Esophagus mucosa (tissue), 1 donor: ENCODE measurements at regions not wholly inside any gene's neighbourhood (a gene's known extent, or its start where the extent isn't known, plus 50 kb on each side); places are given as distances from the start of the nearest gene placed in this dataset.
"Not testable (repeated sequence)": the region's sequence is repeated elsewhere in the genome, so short reads cannot be mapped to it uniquely, and the experiment has no call there.

ENCODE experiments used
- ATAC-seq: fragments of 200-7000 bp; cut with Tn5 transposase; one replicate; pipeline ENCODE4 v1.9.1; 2020
- donor health status: DM: yes; HTN: yes; CAD: no.

DNA sequence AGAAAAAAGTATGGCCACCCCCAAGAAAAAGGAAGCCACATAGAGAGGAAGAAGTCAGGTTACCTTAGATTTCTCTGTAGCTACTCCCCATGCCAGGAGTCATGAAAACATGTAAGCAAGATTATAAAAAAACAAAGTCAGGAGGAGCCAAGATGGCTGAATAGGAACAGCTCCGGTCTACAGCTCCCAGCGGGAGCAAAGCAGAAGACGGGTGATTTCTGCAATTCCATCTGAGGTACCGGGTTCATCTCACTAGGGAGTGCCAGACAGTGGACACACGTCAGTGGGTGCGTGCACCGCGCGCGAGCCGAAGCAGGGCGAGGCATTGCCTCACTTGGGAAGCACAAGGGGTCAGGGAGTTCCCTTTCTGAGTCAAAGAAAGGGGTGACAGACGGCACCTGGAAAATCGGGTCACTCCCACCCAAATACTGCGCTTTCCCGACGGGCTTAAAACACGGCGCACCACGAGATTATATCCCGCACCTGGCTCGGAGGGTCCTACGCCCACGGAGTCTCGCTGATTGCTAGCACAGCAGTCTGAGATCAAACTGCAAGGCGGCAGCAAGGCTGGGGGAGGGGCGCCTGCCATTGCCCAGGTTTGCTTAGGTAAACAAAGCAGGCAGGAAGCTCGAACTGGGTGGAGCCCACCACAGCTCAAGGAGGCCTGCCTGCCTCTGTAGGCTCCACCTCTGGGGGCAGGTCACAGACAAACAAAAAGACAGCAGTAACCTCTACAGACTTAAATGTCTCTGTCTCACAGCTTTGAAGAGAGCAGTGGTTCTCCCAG lies 347.3 kb downstream of the HINT1 start:
- not testable (repeated sequence) for ATAC-seq

DNA sequence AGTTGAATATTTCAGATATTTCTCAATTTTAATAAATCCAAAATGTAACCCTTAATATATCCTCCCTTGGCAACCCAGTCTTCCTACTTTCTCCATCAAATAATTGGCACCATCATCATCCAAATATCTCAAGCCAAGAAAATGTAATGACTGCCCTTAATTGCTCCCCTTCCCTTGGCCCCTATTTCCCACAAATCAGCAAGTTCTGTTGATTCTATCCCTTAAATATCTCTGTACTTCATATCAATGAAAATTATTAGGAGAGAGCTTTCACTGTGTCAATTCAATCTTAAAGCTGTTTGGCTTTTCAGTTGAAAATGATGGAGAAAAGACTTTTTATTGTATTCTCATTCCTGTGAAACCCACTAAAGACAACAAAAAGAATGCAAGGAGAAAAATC lies 349.8 kb downstream of the HINT1 start:
- no peak for ATAC-seq

DNA sequence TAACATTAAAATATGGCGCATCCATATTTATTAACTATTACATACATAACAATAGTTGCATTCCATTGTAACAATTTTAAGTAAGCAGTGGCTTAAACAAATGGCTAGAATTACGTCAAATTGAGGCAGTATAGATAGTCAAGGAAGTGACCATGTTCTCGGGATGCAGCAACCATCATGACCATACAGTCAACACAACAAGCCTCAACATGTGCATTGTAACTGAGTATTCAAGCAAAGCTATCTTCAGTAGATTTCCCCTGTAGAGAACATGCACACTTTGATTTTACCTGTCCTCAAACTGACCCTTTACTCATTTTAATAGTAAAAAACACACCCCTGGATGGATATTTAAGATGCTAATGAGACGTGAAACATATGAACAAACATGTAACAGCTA lies 356.4 kb downstream of the HINT1 start:
- no peak for ATAC-seq

DNA sequence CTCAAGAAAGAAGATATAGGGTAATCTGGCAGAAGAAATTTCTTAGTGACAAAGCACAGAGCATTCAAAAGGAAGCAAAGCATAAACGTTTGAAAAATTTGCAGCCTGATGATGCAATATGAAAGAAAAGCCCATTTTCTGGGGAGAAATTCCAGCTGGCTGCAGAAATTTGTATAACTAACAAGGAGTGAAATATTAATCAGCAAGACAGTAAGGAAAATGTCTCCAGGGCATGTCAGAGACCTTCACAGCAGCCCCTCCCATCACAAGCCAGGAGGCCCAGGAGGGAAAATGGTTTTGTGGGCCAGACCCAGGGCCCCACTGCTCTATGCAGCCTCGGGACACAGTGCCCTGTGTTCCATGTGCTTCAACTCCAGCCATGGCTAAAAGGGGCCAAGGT lies 359.4 kb downstream of the HINT1 start:
- no peak for ATAC-seq

DNA sequence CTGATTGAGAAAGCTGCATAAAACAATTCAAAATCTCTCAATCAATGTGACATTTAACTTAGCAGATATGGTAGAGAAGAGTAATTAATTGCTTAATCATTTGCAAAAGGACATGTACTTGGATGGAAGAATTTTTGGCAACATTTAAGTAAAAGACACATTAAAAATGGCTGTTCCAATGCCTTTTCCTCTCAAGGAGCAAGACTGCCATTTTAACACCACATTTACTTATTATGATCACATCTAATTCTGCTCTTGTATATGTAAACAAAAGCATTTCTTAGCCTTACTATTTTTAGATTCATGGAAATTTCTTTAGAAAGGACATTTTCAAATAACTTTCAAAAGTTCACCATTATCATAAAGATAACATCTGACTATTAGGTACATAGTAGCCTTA lies 360.0 kb downstream of the HINT1 start:
- ATAC-seq, result no peak

DNA sequence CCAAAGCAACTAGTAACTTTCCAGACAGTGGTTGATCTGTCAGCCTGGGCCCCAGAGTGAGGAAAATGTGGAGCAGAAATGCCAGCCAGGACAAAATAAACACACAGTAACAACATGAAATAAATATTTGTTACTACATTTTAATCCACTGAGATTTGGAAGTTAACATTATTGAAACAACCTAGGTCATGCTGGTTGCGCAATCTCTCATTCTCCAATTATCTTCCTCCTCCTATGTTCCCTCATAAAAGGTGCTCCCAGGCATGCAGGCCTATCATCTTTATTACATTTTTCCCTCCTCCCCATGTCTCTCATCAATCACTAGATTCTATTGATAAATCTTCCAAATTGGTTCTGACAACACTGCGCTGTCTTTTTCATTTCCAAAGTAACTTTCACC lies 363.1 kb downstream of the HINT1 start:
- no peak for ATAC-seq

DNA sequence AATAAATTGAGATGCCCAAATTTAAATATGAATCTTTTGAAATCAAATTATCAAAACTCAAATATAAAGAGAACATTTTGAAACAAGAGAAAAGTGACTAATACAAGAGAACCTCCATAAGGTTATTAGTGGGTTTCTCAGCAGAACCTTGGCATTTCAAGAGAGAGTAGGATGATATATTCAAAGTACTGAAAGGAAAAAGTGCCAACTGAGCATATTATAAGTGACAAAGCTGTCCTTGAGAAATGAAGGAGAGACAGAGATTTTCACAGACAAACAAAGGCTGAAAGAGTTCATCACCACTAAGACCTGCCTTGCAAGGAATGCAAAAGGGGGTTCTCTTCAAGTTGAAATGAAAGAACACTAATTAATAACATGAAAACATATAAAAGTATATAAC lies 366.0 kb downstream of the HINT1 start:
- ATAC-seq, result no peak

DNA sequence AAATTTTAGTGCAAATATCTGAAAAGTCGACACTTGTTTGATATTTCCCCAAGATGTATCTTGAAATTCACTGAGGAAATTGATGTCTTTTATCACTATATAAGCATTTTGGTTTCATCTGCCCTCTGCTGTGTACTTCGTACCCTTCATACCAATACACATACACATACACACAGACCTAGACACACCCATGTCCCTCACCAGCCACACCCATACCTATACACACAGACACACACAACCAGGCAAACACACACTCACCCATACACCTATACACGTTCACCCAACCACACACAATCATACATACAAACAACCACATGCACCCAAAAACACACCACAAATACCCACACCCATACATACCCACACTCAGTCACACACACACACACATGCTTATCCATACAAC lies 367.8 kb downstream of the HINT1 start:
- peak; percentile 36 for ATAC-seq

DNA sequence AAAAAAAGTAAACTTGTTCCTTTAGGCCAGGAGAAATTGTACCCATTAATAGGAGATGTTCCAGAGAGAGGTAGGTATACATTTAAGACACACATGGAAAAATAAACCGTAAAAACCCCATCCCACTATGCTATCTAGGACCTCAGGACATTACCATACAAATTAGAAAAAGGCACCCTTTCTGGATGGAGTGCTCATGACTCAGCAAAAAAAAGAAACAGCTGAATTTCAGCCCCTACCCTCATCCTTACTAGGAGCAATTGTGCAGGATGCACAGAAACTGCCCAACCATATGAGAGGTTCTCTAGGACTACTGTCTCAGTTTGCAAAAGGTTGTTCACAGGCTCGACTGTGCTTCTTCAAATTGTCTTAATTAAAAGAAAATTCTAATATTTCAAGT lies 368.2 kb downstream of the HINT1 start:
- no peak for ATAC-seq

DNA sequence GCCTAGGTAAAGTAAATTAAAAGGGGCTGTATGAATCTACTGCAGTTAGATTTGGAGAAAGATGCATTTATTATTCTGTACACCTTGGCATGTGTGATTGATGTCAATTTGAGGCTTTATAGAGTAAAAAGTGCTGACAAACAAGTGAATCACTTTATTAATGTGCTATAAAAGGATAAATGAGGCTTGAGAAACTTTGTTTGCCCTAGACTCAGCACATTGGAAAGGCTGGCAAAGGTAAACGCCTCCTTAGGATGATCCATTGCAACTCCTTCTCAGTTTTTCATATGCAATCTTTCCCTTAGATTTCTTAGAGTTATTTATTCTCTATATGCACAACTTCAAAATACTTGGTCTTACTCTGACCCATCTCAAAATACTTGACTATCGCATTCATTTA lies 369.0 kb downstream of the HINT1 start:
- peak; percentile 42 for ATAC-seq

DNA sequence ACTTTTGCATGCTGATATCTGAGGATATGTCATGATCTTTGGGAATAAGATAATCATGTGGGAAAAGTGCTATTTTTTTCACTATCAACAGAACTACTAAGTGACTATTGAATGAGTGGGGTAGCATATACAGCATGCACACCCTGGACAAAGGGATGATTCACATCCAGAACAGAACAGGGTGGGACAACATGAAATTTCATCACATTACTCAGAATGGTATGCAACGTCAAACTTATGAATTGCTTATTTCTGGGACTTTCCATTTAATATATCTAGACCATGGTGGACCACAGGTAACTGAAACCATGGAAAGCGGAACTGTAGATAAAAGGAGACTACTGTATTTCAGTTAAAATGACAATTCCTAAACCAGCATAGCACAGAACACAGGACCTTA lies 370.0 kb downstream of the HINT1 start:
- ATAC-seq, result no peak

DNA sequence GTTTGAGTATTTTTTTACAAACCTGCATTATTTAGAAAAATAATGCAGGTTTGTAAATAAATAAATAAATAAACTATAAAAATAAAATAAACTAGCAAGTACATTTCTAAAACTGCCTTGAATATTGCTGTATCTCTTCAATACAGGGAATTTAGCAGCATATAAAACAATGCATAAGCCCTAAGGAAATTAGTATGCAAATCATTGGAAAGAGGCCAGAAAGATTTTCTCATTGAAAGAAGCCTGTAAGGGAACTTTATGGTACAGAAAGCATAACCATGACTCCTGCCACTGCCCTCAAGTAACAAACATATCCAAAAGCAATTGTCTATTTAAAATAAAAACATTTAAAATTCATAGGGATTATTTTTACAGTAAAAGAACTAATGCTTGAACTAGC lies 387.3 kb downstream of the HINT1 start:
- no peak for ATAC-seq

DNA sequence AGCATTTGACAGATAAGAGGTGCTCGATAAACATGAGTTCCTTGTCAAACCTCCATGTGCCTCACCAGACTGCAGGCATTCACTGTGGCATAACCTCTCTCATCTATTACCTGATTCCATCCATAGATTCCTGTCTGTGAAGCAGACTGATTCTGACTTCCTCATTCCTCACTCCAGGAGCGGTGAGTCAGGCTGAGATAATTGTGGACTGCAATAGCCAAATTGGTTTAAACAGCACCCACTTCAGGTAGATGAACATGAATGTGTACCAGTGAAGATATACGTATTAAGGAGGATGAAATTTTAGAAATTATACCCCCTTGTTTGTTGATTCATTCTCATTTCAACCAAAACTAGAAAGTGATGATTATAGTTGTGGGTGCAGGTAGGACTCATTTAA lies 391.2 kb downstream of the HINT1 start:
- ATAC-seq, result peak; percentile 48

DNA sequence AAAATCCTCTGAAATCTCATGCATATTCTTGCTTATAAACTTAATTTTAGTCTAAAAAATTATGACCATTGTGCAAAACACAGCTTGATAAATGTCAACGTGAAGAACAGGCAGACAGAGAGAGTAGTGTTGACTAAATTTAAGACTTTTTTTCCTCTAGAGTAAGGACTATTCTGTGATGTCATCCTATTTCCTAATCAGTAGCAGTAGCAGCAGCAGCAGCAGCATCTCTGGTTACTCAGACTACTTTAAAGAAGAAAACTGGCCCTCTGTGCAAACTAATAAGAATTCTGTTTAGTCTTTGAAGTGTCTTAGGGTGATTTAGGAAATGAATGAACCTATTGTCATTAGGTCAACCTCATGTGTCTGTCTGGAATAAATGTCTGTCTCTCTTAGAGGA lies 403.0 kb downstream of the HINT1 start:
- no peak for ATAC-seq

DNA sequence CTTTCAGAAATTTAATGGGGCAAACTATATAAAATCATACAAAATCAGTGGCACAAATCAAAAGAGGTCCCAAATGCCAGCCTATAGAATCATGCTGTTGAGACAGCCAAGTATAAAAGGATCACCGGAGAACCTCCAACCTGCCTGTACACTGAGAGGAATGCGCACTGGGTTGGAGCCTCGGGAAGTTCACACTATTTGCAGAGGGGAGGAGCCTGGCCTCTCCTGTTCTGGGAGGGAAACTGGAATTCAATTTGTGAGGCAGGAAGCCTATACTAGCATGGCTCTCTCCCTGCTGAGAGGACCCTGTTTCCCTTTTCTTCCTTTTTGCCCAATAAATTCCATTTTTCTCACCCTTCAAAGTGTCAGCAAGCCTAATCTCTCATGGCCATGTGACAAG lies 406.0 kb downstream of the HINT1 start:
- no peak for ATAC-seq

DNA sequence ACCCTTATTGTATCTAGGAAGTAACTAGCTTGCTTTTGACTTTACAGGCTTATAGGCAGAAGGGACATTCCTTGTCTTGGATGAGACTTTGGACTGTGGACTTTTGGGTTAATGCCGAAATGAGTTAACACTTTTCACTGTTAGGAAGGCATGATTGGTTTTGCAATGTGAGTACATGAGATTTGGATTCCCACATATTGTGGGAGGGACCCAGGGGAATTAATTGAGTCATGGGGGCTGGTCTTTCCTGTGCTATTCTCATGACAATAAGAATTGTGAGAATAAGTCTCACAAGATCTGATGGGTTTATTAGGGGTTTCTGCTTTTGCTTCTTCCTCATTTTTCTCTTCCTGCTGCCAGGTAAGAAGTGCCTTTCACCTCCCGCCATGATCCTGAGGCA lies 417.5 kb downstream of the HINT1 start:
- ATAC-seq, result no peak

DNA sequence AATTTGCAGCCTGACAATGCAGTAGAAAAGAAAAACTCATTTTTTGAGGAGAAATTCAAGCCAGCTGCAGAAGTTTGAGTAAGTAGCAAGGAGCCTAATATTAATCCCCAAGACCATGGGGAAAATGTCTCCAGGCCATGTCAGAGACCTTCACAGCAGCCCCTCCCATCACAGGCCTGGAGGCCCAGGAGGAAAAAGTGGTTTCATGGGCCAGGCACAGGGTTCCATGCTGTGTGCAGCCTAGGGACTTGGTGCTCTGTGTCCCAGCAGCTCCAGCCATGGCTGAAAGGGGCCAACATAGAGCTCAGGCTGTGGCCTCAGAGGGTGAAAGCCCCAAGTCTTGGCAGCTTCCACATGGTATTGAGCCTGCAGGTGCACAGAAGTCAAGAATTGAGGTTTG lies 418.4 kb downstream of the HINT1 start:
- ATAC-seq, result not testable (repeated sequence)

DNA sequence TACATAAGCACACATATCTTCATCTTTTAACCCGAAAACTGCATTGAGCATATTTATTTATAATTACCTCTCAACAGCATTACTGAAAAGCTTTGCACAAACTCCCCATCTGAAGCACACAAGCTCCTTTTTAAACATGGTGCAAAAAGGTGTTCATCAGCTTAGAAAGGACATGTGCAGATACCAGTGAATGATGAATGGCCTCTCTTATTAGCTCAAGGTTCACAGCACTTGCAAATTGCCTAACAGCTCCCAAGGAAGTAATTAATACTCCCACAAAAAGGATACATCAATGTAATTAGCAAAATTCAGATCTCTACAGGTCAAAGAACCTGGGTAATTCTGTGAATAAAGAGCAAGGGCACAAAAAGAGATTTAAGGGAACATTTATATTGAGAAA lies 422.0 kb downstream of the HINT1 start:
- no peak for ATAC-seq

DNA sequence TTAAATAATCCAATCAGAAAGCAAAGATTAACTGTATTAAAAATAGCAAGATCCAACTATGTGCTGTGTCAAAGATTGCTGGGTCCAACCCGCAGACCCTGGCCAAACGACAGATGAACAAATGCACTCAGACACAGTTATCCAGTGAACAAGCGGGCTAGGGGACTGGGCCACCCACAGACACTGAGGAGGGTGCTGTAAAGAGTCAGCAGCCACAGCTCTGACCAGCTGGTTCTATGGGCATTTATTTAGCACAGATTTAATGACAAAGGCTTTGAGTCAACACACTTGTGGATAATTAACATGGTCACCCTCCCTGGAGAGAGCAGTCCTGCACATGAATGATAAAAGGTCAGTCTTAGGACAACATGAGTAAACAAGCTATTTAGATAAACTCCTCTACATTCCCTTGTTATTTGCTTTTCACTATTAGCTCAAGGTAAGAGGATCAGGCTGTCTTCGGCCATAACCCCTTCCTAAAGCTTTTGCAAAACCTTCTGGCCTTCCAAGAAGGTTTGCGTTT lies 424.9 kb downstream of the HINT1 start:
- no peak for ATAC-seq

DNA sequence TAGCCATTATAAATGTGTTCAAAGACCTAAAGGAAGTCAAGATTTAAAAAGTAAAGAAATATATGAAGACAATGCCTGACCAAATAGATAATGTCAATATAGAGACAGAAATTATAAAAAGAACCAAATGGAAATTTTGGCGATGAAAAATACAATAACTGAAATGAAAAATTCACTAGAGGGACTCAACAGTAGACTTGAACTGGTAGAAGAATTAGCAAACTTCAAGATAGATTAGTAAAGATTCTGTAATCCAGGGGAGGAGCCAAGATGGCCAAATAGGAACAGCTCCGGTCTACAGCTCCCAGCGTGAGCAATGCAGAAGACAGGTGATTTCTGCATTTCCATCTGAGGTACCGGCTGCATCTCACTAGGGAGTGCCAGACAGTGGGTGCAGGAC lies 433.2 kb downstream of the HINT1 start:
- ATAC-seq, result no peak

DNA sequence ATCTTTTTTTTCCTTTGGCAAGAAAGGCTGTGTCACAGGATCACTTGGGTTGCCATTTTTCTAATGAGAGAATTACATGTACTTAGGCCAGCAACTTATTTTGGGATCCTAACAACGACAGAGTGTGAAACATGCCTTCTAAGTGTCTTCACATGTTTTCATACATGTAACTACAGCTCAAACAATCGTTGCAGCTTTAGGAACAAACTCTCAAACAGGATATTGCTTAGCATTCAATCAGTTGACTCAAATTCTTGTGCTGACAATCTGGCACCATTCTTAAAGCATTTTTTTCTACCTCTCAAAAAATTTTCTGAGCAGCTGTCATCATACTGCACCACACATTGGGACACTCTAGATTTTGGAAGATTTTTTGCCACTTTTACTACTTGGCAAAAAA lies 435.5 kb downstream of the HINT1 start:
- no peak for ATAC-seq

DNA sequence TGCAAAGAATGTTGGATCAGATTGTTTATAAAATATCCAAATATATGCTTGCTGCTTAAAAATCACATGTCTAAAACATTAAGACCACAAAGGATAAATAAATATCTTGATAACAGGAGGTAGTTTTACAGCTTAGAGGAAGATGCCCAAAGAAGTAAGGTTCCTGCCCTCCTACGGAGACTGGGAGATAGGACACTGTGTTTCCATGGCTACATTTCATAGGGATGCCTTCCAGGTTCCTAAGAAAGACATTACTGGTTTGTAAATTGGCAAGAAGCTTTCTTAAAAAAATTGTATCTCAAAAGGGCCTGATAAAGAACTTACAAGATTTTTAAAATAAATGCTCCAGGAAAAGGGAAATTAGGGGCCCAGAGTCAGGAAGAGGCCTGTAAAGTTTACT lies 437.2 kb downstream of the HINT1 start:
- no peak for ATAC-seq

DNA sequence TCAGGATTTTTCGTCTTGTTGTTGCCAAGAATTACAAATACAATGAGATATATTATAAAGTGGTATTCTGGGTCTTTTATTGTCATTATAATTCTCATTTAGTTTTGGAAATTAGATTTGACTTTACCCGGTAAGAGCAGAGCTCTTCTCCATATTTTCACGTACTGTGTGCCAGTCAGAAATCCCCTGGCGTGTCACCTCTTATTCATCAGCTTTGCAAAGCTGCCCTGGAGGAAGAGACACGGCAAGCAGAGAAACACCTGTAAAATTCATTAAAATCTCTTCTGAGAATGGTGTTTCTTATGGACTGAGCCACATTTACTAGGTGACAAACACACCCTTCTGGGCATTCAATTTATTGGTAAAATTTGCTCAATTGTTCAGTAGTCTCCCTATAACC lies 440.4 kb downstream of the HINT1 start:
- ATAC-seq, result no peak

DNA sequence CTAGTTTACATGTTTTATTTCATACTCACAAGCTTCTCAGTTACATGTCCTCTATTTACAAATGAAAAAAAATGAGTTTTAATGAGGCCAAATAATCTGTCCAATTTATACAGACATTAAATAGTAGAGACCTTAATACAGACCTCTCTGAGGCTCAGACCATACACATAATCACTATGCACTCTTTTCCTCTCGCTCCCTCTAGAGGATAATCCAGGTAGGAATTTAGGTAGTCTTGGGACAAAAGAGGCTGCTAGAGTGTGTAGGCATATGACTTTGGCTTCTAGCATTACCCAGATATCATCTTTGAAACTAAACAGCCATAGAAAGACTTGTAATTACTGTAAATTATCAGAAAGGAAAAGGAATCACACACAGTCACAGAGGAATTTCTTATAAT lies 444.7 kb downstream of the HINT1 start:
- peak; percentile 67 for ATAC-seq

DNA sequence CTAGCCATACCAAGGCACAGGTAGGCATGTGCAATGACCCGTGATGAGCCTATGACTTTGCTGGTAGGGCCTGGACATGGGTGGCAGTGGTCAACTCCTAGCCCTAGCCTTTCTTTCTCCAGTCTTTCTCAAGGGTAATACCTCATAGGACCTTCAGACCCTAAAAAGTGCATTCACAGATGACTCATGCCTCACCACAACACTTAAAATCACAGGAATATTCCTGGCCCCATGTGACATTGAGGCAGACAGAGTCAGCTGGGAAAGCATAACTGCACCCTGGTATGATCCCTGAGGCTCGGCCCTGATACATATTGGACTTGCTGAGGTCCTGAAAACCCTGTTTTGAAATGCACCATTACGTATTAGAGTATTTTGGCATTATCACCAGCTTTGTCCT lies 449.5 kb downstream of the HINT1 start:
- no peak for ATAC-seq
